MM.1S (cell line): ENCODE measurements at regions not wholly inside any gene's neighbourhood (a gene's known extent, or its start where the extent isn't known, plus 50 kb on each side); places are given as distances from the start of the nearest gene placed in this dataset.

Experiments used
- CTCF ChIP-seq: fragments of 300-600 bp; sonication (generic); IDR thresholded peaks from 2 replicates; pipeline ENCODE4 v1.5.1; 2016; ENCODE audit warnings: antibody characterized with exemption, low read length, mixed read lengths
- EZH2phosphoT487 ChIP-seq: fragments of 300-600 bp; sonication (generic); IDR thresholded peaks from 2 replicates; pipeline ENCODE4 v1.6.1; 2018; ENCODE audit warnings: antibody characterized with exemption, low read length

GRCh38 chr17:77763023-77763422, 195.5 kb upstream of the TNRC6C start:
- no peak for TF ChIP-seq CTCF
- no peak for TF ChIP-seq EZH2phosphoT487
